ENCODE measurements at regions not wholly inside any gene's neighbourhood (a gene's known extent, or its start where the extent isn't known, plus 50 kb on each side); places are given as distances from the start of the nearest gene placed in this dataset.
"Not testable (repeated sequence)": the region's sequence is repeated elsewhere in the genome, so short reads cannot be mapped to it uniquely, and the experiment has no call there.

DNA sequence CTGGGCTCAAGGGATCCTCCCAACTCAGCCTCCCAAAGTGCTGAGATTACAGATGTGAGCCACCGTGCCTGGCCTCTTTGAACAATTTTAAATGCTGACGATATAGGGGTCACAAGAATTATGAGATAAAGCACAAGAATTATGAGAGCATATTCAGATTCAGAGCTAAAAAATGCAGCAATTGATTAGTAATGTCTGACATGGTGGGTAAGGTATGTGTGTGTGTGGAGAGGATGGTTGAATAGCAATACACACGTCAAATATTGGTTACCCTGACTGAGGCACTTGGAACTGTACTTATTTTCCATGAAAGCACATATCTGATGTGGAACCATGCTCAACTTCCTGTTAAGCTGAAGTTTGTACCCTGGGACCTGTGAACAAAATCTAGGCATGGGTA, 115.6 kb downstream of the EOMES start:
- TF ChIP-seq, protein P1, sequence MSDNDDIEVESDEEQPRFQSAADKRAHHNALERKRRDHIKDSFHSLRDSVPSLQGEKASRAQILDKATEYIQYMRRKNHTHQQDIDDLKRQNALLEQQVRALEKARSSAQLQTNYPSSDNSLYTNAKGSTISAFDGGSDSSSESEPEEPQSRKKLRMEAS (IDR thresholded peaks at IDR 0.05) = no peak
- no peak for TF ChIP-seq TAF1 (conservative IDR thresholded peaks at IDR 0.05)
- no peak for DNase-seq (ENCODE audit: low spot score)
- Histone ChIP-seq H3K27ac (ENCODE audit: low read depth in 1 of 2, low read length in 2 of 2) (no peak overlapping the region), H3K9ac (ENCODE audit: low read depth in 1 of 2, low read length in 2 of 2) (no peak overlapping the region), H3K4me3 (ENCODE audit: low read depth in 1 of 3, low read length in 3 of 3) (no peak overlapping the region), H3K27me3 (ENCODE audit: control insufficient read depth in 4 of 4, insufficient read depth in 4 of 4, low read length in 3 of 4) (no peaks in the 10 kb centered on the region), H3K4me1 (ENCODE audit: control insufficient read depth in 4 of 4, insufficient read depth in 4 of 4, low read length in 3 of 4) (no peaks in the 10 kb centered on the region), H3K9me3 (ENCODE audit: control insufficient read depth in 4 of 4, low read length in 3 of 4) (peaks cover 0 to 2% (median 0%) of the 10 kb centered on the region in 4 donors), H3K36me3 (ENCODE audit: control insufficient read depth in 4 of 4, insufficient read depth in 3 of 4, low read depth in 1 of 4, low read length in 3 of 4) (no peaks in the 10 kb centered on the region)
- WGBS = 90% methylated on average over 3 of the region's 3 CpGs

DNA sequence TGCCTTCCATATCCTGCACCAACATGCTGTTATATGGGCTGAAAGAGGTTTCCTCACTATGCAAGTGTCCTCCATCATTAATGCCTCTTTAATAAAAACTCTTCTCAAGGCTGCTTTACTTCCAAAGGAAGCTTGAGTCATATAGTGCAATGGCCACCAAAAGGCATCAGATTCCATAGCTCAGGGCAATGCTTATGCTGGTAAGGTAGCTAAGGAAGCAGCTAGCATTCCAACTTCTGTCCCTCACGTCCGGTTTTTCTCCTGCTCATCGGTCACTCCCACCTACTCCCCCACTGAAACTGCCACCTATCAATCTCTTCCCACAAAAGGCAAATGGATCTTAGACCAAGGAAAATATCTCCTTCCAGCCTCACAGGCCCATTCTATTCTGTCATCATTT, 117.1 kb upstream of the SLC4A7 start:
- H3K9me3 ChIP-seq (ENCODE audit: control insufficient read depth in 4 of 4, low read length in 3 of 4); H3K27ac ChIP-seq (ENCODE audit: low read depth in 1 of 2, low read length in 2 of 2); H3K36me3 ChIP-seq (ENCODE audit: control insufficient read depth in 4 of 4, insufficient read depth in 3 of 4, low read depth in 1 of 4, low read length in 3 of 4); DNase-seq (ENCODE audit: low spot score); H3K4me3 ChIP-seq (ENCODE audit: low read depth in 1 of 3, low read length in 3 of 3); H3K27me3 ChIP-seq (ENCODE audit: control insufficient read depth in 4 of 4, insufficient read depth in 4 of 4, low read length in 3 of 4); H3K9ac ChIP-seq (ENCODE audit: low read depth in 1 of 2, low read length in 2 of 2); H3K4me1 ChIP-seq (ENCODE audit: control insufficient read depth in 4 of 4, insufficient read depth in 4 of 4, low read length in 3 of 4): not testable (repeated sequence)
- WGBS = over 99% methylated on average over 3 of the region's 3 CpGs

DNA sequence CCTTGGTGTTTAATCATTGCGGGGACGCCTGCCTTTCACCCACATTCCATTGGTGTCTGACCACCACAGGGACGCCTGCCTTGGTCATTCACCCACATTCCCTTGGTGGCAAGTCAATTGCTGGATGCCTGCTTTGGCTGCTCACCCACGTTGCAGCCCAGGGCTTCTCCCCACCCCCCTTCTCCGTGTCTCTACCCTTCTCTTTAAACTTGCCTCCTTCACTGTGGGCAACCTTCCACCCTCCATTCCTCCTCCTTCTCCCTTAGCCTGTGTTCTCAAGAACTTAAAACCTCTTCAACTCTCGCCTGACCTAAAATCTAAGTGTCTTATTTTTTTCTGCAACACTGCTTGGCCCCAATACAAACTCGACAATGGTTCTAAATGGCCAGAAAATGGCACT, 115.6 kb upstream of the SLC4A7 start:
- H3K9me3 ChIP-seq (ENCODE audit: control insufficient read depth in 4 of 4, low read length in 3 of 4); H3K27ac ChIP-seq (ENCODE audit: low read depth in 1 of 2, low read length in 2 of 2); DNase-seq (ENCODE audit: low spot score); H3K4me3 ChIP-seq (ENCODE audit: low read depth in 1 of 3, low read length in 3 of 3); H3K9ac ChIP-seq (ENCODE audit: low read depth in 1 of 2, low read length in 2 of 2); H3K36me3 ChIP-seq (ENCODE audit: control insufficient read depth in 4 of 4, insufficient read depth in 3 of 4, low read depth in 1 of 4, low read length in 3 of 4); H3K27me3 ChIP-seq (ENCODE audit: control insufficient read depth in 4 of 4, insufficient read depth in 4 of 4, low read length in 3 of 4); H3K4me1 ChIP-seq (ENCODE audit: control insufficient read depth in 4 of 4, insufficient read depth in 4 of 4, low read length in 3 of 4): not testable (repeated sequence)
- WGBS = 81% methylated on average over 7 of the region's 7 CpGs

DNA sequence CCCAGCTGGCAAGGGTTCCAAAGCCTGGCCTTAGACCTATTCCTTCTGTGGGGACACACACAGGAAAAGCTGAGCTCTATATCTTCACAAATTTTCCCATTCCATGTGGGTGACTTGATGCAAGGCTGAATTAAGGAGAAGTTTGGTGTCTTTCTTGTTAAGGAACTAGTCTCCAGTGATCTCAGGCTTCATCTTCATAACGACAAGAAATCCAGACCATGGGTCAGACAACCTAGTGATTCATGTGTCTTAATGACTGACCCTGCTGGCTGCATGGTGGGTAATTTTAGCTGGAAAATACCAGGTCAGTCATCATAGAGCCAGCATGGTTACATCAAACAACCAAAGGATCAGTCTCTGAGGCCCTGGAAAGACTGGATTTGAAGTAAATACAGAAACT, 112.7 kb upstream of the SLC4A7 start:
- H3K4me3 ChIP-seq (ENCODE audit: low read depth in 1 of 3, low read length in 3 of 3) = no peak overlapping the region
- H3K27me3 ChIP-seq (ENCODE audit: control insufficient read depth in 4 of 4, insufficient read depth in 4 of 4, low read length in 3 of 4) = no peaks in the 10 kb centered on the region
- no peak overlapping the region for H3K9ac ChIP-seq (ENCODE audit: low read depth in 1 of 2, low read length in 2 of 2)
- peaks cover 0 to 5% (median 4%) of the 10 kb centered on the region in 4 donors for H3K9me3 ChIP-seq (ENCODE audit: control insufficient read depth in 4 of 4, low read length in 3 of 4)
- H3K27ac ChIP-seq (ENCODE audit: low read depth in 1 of 2, low read length in 2 of 2) = no peak overlapping the region
- H3K4me1 ChIP-seq (ENCODE audit: control insufficient read depth in 4 of 4, insufficient read depth in 4 of 4, low read length in 3 of 4) = no peaks in the 10 kb centered on the region
- no peak for DNase-seq (ENCODE audit: low spot score)
- 75% methylated on average over 1 of the region's 1 CpG for WGBS
- no peaks in the 10 kb centered on the region for H3K36me3 ChIP-seq (ENCODE audit: control insufficient read depth in 4 of 4, insufficient read depth in 3 of 4, low read depth in 1 of 4, low read length in 3 of 4)
- no peak for TF ChIP-seq JUND (IDR thresholded peaks at IDR 0.05)
- TF ChIP-seq NR2F2 (IDR thresholded peaks at IDR 0.05) = no peak
- TF ChIP-seq SP1 (IDR thresholded peaks at IDR 0.05) = no peak
- TF ChIP-seq, protein P1 (IDR thresholded peaks at IDR 0.05) = no peak
- TF ChIP-seq EGR1 (IDR thresholded peaks at IDR 0.05; ENCODE audit: low read depth in 2 of 2) = no peak
- no peak for TF ChIP-seq HNF4G (IDR thresholded peaks at IDR 0.05)
- TF ChIP-seq FOXA1 (IDR thresholded peaks at IDR 0.05) = no peak
- TF ChIP-seq, protein P2, sequence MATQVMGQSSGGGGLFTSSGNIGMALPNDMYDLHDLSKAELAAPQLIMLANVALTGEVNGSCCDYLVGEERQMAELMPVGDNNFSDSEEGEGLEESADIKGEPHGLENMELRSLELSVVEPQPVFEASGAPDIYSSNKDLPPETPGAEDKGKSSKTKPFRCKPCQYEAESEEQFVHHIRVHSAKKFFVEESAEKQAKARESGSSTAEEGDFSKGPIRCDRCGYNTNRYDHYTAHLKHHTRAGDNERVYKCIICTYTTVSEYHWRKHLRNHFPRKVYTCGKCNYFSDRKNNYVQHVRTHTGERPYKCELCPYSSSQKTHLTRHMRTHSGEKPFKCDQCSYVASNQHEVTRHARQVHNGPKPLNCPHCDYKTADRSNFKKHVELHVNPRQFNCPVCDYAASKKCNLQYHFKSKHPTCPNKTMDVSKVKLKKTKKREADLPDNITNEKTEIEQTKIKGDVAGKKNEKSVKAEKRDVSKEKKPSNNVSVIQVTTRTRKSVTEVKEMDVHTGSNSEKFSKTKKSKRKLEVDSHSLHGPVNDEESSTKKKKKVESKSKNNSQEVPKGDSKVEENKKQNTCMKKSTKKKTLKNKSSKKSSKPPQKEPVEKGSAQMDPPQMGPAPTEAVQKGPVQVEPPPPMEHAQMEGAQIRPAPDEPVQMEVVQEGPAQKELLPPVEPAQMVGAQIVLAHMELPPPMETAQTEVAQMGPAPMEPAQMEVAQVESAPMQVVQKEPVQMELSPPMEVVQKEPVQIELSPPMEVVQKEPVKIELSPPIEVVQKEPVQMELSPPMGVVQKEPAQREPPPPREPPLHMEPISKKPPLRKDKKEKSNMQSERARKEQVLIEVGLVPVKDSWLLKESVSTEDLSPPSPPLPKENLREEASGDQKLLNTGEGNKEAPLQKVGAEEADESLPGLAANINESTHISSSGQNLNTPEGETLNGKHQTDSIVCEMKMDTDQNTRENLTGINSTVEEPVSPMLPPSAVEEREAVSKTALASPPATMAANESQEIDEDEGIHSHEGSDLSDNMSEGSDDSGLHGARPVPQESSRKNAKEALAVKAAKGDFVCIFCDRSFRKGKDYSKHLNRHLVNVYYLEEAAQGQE (IDR thresholded peaks at IDR 0.05) = no peak

All from liver (tissue), 7 donors.